H9 (cell line): ENCODE measurements at regions not wholly inside any gene's neighbourhood (a gene's known extent, or its start where the extent isn't known, plus 50 kb on each side); places are given as distances from the start of the nearest gene placed in this dataset.

Source experiments
- DNase-seq: peaks from one replicate; pipeline ENCODE4 v3.0.0-alpha.2; 2017
- H2AFZ ChIP-seq: one replicate; pipeline ENCODE4 v1.6.1; 2013; ENCODE audit warnings: mild to moderate bottlenecking, low read length, control low read depth, moderate library complexity
- H2AK5ac ChIP-seq: 2 replicates; pipeline ENCODE4 v1.6.1; 2013; ENCODE audit warnings: low read length, control low read depth, mixed read lengths; ENCODE audit not compliant: insufficient read length
- H2BK120ac ChIP-seq: one replicate; pipeline ENCODE4 v1.6.1; 2013; ENCODE audit warnings: low read depth, mild to moderate bottlenecking, low read length, control low read depth, inconsistent platforms; ENCODE audit not compliant: poor library complexity, severe bottlenecking
- H2BK12ac ChIP-seq: 2 replicates; pipeline ENCODE4 v1.6.1; 2013; ENCODE audit warnings: low read length, control low read depth, mixed read lengths, low read depth; ENCODE audit not compliant: insufficient read length
- H2BK15ac ChIP-seq: 2 replicates; pipeline ENCODE4 v1.6.1; 2013; ENCODE audit warnings: low read depth, low read length, control low read depth
- H2BK20ac ChIP-seq: one replicate; pipeline ENCODE4 v1.6.1; 2013; ENCODE audit warnings: low read depth, mild to moderate bottlenecking, low read length, control low read depth, inconsistent platforms; ENCODE audit not compliant: poor library complexity, severe bottlenecking
- H2BK5ac ChIP-seq: 2 replicates; pipeline ENCODE4 v1.6.1; 2013; ENCODE audit warnings: low read length, control low read depth, mixed read lengths; ENCODE audit not compliant: insufficient read length
- H3K14ac ChIP-seq: 2 replicates; pipeline ENCODE4 v1.6.1; 2013; ENCODE audit warnings: low read length, control low read depth; ENCODE audit not compliant: insufficient read depth
- H3K18ac ChIP-seq: 2 replicates; pipeline ENCODE4 v1.6.1; 2013; ENCODE audit warnings: low read depth, mild to moderate bottlenecking, mixed read lengths, low read length, control low read depth; ENCODE audit not compliant: insufficient read length
- H3K23ac ChIP-seq: 2 replicates; pipeline ENCODE4 v1.6.1; 2013; ENCODE audit warnings: low read length, control low read depth, mixed read lengths, low read depth; ENCODE audit not compliant: insufficient read length
- H3K23me2 ChIP-seq: 2 replicates; pipeline ENCODE4 v1.6.1; 2013; ENCODE audit warnings: low read depth, mild to moderate bottlenecking, mixed read lengths, low read length, control low read depth; ENCODE audit not compliant: insufficient read length, poor library complexity, severe bottlenecking
- H3K27ac ChIP-seq: 2 replicates; pipeline ENCODE4 v1.5.1; 2013; ENCODE audit warnings: low read length, control low read depth, mixed read lengths, low read depth; ENCODE audit not compliant: insufficient read length
- H3K27me3 ChIP-seq: 2 replicates; pipeline ENCODE4 v1.6.1; 2013; ENCODE audit warnings: low read length, control low read depth, inconsistent platforms; ENCODE audit not compliant: insufficient read depth
- H3K4ac ChIP-seq: 2 replicates; pipeline ENCODE4 v1.6.1; 2013; ENCODE audit warnings: low read depth, mild to moderate bottlenecking, control low read depth, inconsistent platforms, low read length, moderate library complexity
- H3K4me1 ChIP-seq: 2 replicates; pipeline ENCODE4 v1.6.1; 2013; ENCODE audit warnings: low read length, control low read depth, inconsistent platforms; ENCODE audit not compliant: insufficient read depth
- H3K4me2 ChIP-seq: 2 replicates; pipeline ENCODE4 v1.6.1; 2013; ENCODE audit warnings: low read length, control low read depth, mixed read lengths; ENCODE audit not compliant: insufficient read length, insufficient read depth
- H3K56ac ChIP-seq: 2 replicates; pipeline ENCODE4 v1.6.1; 2013; ENCODE audit warnings: low read depth, mild to moderate bottlenecking, mixed read lengths, low read length, control low read depth; ENCODE audit not compliant: insufficient read length
- H3K79me1 ChIP-seq: 2 replicates; pipeline ENCODE4 v1.6.1; 2013; ENCODE audit warnings: low read depth, mild to moderate bottlenecking, moderate library complexity, low read length, control low read depth, inconsistent platforms; ENCODE audit not compliant: insufficient read depth, poor library complexity, severe bottlenecking
- H3K79me2 ChIP-seq: 2 replicates; pipeline ENCODE4 v1.6.1; 2013; ENCODE audit warnings: low read length, control low read depth, inconsistent platforms; ENCODE audit not compliant: insufficient read depth
- H3K9ac ChIP-seq: 2 replicates; pipeline ENCODE4 v1.6.1; 2013; ENCODE audit warnings: low read length, control low read depth, mixed read lengths; ENCODE audit not compliant: insufficient read length; ENCODE audit errors: extremely low read depth
- H3K9me3 ChIP-seq: one replicate; pipeline ENCODE4 v1.6.1; 2013; ENCODE audit warnings: low read depth, low read length, inconsistent platforms; ENCODE audit not compliant: control insufficient read depth
- H3T11ph ChIP-seq: one replicate; pipeline ENCODE4 v1.6.1; 2013; ENCODE audit warnings: mild to moderate bottlenecking, low read length, control low read depth, inconsistent platforms
- H4K20me1 ChIP-seq: one replicate; pipeline ENCODE4 v1.6.1; 2013; ENCODE audit not compliant: control insufficient read depth, insufficient read length, insufficient read depth
- H4K5ac ChIP-seq: 2 replicates; pipeline ENCODE4 v1.6.1; 2013; ENCODE audit warnings: low read depth, mild to moderate bottlenecking, mixed read lengths, low read length, control low read depth; ENCODE audit not compliant: insufficient read length
- H4K8ac ChIP-seq: replicated peaks from 2 replicates; pipeline ENCODE4 v1.6.1; 2013; ENCODE audit warnings: low read length, control low read depth, mixed read lengths, low read depth; ENCODE audit not compliant: insufficient read length
- H4K91ac ChIP-seq: 2 replicates; pipeline ENCODE4 v1.6.1; 2013; ENCODE audit warnings: low read depth, mild to moderate bottlenecking, moderate library complexity, mixed read lengths, low read length, control low read depth; ENCODE audit not compliant: insufficient read length
- H3K27ac Mint-ChIP-seq, 3 experiments: 2 replicates in 2 of 3; 3 replicates in 1 of 3; pipeline ENCODE4 v1.8.0; 2020 to 2021; ENCODE audit warnings: mixed read lengths in 3 of 3, mild to moderate bottlenecking in 1 of 3, moderate library complexity in 1 of 3
- H3K27me3 Mint-ChIP-seq: 2 replicates; pipeline ENCODE4 v1.8.0; 2021; ENCODE audit warnings: low read depth, mild to moderate bottlenecking, moderate library complexity, mixed read lengths
- H3K36me3 Mint-ChIP-seq, 3 experiments: 2 replicates in 2 of 3; 3 replicates in 1 of 3; pipeline ENCODE4 v1.8.0; 2020 to 2021; ENCODE audit warnings: low read depth in 3 of 3, mixed read lengths in 3 of 3; ENCODE audit not compliant: insufficient read depth in 1 of 3
- H3K4me1 Mint-ChIP-seq, 2 experiments: 2 replicates each; pipeline ENCODE4 v1.8.0; 2020; ENCODE audit warnings: mixed read lengths in 2 of 2
- H3K4me3 Mint-ChIP-seq, 2 experiments: 2 replicates in 1 of 2; 3 replicates in 1 of 2; pipeline ENCODE4 v1.8.0; 2020 to 2021; ENCODE audit warnings: mild to moderate bottlenecking in 2 of 2, mixed read lengths in 2 of 2, moderate library complexity in 1 of 2
- H3K9me3 Mint-ChIP-seq, 2 experiments: 2 replicates in 1 of 2; 3 replicates in 1 of 2; pipeline ENCODE4 v1.8.0; 2020; ENCODE audit warnings: mild to moderate bottlenecking in 2 of 2, mixed read lengths in 2 of 2, moderate library complexity in 1 of 2
- WGBS: extraction: QIAGEN DNeasy Blood & Tissue Kit; methylation state at CpG from one replicate; pipeline ENCODE4 v1.1.7; 2013; ENCODE audit warnings: missing lambda C conversion rate, low lambda C conversion rate, mixed read lengths; ENCODE audit not compliant: insufficient read length; ENCODE audit errors: extremely low coverage; 5-methylcytosine and 5-hydroxymethylcytosine counted together
- TF ChIP-seq, protein P1 (sequence below): fragments of 200-600 bp; sonication (generic); conservative IDR thresholded peaks from 3 replicates; pipeline ENCODE4 v1.8.0; 2021; ENCODE audit warnings: antibody characterized with exemption, mild to moderate bottlenecking

- no peaks in the 10 kb centered on the region for H3K79me1 ChIP-seq
- no peak overlapping the region for H3K27ac ChIP-seq
- H3K4me2 ChIP-seq, result no peak overlapping the region
- H2AK5ac ChIP-seq, result no peak overlapping the region
- H3K9me3 Mint-ChIP-seq, result peaks cover 4% of the 10 kb centered on the region in 2 experiments; a peak in 3 of 5 replicates
- no peak overlapping the region for H4K91ac ChIP-seq
- no peak overlapping the region for H3K4ac ChIP-seq
- no peak overlapping the region for H3K23ac ChIP-seq
- H3K23me2 ChIP-seq, result no peaks in the 10 kb centered on the region
- H3K4me1 ChIP-seq, result peaks cover 10% of the 10 kb centered on the region
- no peak overlapping the region for H3K4me3 Mint-ChIP-seq
- no peaks in the 10 kb centered on the region for H3K9me3 ChIP-seq
- no peak overlapping the region for H4K5ac ChIP-seq
- H3K18ac ChIP-seq, result no peak overlapping the region
- H3K27me3 ChIP-seq, result no peaks in the 10 kb centered on the region
- peaks cover 55 to 56% of the 10 kb centered on the region in 2 experiments for H3K4me1 Mint-ChIP-seq
- H4K20me1 ChIP-seq, result no peaks in the 10 kb centered on the region
- H3K56ac ChIP-seq, result no peak overlapping the region
- no peak overlapping the region for H2AFZ ChIP-seq
- WGBS, result no CpG with 5 or more reads among the region's 11 CpGs
- no peak overlapping the region for H3K14ac ChIP-seq
- no peak overlapping the region for H2BK120ac ChIP-seq
- H3K9ac ChIP-seq, result no peak overlapping the region
- H3K79me2 ChIP-seq, result no peaks in the 10 kb centered on the region
- no peak overlapping the region for H4K8ac ChIP-seq
- H2BK5ac ChIP-seq, result no peak overlapping the region
- peaks cover 11% of the 10 kb centered on the region for H3K27me3 Mint-ChIP-seq
- H2BK12ac ChIP-seq, result no peak overlapping the region
- no peak for DNase-seq
- peaks cover 0 to 7% (median 0%) of the 10 kb centered on the region in 3 experiments; a peak in 2 of 7 replicates for H3K36me3 Mint-ChIP-seq
- TF ChIP-seq, protein P1, sequence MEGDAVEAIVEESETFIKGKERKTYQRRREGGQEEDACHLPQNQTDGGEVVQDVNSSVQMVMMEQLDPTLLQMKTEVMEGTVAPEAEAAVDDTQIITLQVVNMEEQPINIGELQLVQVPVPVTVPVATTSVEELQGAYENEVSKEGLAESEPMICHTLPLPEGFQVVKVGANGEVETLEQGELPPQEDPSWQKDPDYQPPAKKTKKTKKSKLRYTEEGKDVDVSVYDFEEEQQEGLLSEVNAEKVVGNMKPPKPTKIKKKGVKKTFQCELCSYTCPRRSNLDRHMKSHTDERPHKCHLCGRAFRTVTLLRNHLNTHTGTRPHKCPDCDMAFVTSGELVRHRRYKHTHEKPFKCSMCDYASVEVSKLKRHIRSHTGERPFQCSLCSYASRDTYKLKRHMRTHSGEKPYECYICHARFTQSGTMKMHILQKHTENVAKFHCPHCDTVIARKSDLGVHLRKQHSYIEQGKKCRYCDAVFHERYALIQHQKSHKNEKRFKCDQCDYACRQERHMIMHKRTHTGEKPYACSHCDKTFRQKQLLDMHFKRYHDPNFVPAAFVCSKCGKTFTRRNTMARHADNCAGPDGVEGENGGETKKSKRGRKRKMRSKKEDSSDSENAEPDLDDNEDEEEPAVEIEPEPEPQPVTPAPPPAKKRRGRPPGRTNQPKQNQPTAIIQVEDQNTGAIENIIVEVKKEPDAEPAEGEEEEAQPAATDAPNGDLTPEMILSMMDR, result no peak
- no peak overlapping the region for H2BK15ac ChIP-seq
- H3T11ph ChIP-seq, result no peak overlapping the region
- H2BK20ac ChIP-seq, result no peak overlapping the region
- H3K27ac Mint-ChIP-seq, result peak overlapping the region in 1 of 3 experiments; percentile 10; a peak in 2 of 7 replicates
Observed at GRCh38 chr6:165843568-165844113, 180.6 kb upstream of the PDE10A start.
